ENCODE measurements at regions not wholly inside any gene's neighbourhood (a gene's known extent, or its start where the extent isn't known, plus 50 kb on each side); places are given as distances from the start of the nearest gene placed in this dataset.

DNA sequence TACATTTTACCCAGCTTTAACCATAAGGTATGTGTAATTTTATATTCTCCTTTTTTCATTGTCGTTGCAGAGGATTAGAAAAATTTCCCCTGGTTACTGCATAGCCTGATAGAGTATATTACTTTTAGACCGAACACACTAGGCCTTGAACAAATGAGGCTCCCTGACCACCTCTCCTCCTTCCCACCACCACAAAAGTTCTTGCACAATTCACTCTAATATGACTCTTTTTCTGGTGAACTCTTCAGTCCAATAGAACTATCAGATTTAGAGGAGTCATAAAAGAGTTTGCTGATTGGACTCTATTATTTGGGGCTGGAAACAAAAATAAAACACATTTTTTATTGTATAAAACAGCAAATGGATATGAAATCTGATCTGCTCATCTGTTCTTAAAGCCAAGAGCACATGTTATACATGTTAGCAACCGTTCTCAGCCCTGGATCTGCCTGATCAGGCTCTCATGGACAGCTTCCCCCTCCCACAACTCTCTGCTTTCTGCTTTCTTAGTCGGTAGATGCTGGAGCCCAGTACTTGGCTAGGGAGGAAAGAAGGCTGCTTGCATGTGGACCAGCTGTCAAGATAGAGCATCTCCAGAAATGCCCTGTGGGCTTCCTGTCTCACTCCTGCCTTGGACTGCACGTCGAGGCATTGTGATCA is 83.5 kb downstream of the CD164 start:
- TF ChIP-seq, protein P1, sequence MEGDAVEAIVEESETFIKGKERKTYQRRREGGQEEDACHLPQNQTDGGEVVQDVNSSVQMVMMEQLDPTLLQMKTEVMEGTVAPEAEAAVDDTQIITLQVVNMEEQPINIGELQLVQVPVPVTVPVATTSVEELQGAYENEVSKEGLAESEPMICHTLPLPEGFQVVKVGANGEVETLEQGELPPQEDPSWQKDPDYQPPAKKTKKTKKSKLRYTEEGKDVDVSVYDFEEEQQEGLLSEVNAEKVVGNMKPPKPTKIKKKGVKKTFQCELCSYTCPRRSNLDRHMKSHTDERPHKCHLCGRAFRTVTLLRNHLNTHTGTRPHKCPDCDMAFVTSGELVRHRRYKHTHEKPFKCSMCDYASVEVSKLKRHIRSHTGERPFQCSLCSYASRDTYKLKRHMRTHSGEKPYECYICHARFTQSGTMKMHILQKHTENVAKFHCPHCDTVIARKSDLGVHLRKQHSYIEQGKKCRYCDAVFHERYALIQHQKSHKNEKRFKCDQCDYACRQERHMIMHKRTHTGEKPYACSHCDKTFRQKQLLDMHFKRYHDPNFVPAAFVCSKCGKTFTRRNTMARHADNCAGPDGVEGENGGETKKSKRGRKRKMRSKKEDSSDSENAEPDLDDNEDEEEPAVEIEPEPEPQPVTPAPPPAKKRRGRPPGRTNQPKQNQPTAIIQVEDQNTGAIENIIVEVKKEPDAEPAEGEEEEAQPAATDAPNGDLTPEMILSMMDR (IDR thresholded peaks at IDR 0.05; ENCODE audit: insufficient read depth, low read length, poor library complexity, severe bottlenecking): no peak
- no peaks in the 10 kb centered on the region for H3K36me3 ChIP-seq (ENCODE audit: control insufficient read depth, insufficient read depth, low read length)
- H3K4me3 ChIP-seq (ENCODE audit: low read depth, low read length): no peak overlapping the region
- H3K27me3 ChIP-seq (ENCODE audit: control insufficient read depth, insufficient read depth, low read length): no peaks in the 10 kb centered on the region
- DNase-seq (ENCODE audit: low read depth): no peak

DNA sequence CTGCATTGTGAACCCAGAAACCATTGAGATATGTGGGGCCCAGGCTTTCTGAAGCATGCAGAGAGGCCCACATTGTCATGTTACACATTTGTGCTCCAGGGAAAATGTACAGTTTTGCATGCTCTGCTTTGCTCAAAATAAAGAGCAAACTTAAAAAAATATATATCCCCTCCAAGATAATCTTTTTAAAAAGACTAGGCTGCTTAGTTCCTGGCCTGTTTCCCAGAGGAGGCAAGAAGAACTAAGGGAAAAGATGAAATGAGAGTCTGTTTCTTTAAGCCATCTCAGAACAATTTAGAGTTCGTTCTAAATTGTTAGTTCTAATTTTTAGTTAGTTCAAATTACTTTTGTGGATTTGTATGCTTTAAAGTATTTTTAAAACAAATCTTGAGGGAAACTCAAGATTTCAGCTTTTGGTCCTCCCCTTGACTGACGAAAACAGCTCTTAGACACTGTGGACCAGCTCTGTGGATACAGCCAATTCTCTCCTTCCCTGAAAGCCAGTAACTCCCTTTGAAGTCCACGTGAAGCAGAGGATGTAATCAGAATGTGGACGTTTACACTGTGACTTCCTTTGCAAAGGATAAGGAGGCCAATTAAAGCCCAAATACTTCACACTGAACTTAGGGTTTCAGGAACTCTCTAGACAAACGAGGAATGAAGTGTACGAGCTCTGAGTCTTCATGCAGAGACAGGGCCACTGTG is 84.7 kb downstream of the CD164 start:
- Histone ChIP-seq H3K36me3 (ENCODE audit: control insufficient read depth, insufficient read depth, low read length) (no peaks in the 10 kb centered on the region), H3K27me3 (ENCODE audit: control insufficient read depth, insufficient read depth, low read length) (no peaks in the 10 kb centered on the region), H3K4me3 (ENCODE audit: low read depth, low read length) (no peak overlapping the region)
- TF ChIP-seq, protein P1 (IDR thresholded peaks at IDR 0.05; ENCODE audit: insufficient read depth, low read length, poor library complexity, severe bottlenecking): no peak
- no peak for DNase-seq (ENCODE audit: low read depth)

DNA sequence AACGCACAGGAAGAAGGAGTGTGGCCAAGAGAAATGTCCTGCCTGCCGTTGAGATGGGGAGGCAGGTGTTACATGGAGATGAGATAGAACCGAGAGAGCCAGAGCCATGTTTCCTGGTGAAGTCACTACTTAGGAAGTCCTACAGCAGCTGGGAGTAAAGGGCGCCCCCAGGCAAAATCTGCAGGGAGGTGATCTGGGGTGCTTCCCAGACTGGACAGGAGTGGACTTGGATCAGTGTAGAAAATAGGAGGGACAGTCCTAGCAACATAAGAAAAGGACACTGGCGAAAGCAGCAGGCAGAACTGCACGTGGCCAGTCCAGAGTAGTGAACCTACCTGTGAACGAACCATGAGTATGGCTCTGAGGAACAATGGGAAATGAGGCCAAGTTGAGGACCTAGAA is 85.3 kb downstream of the CD164 start:
- H3K4me3 ChIP-seq (ENCODE audit: low read depth, low read length): no peak overlapping the region
- no peak for DNase-seq (ENCODE audit: low read depth)
- H3K36me3 ChIP-seq (ENCODE audit: control insufficient read depth, insufficient read depth, low read length): no peaks in the 10 kb centered on the region
- H3K27me3 ChIP-seq (ENCODE audit: control insufficient read depth, insufficient read depth, low read length): no peaks in the 10 kb centered on the region
- TF ChIP-seq, protein P1 (IDR thresholded peaks at IDR 0.05; ENCODE audit: insufficient read depth, low read length, poor library complexity, severe bottlenecking): no peak

GRCh38 chr6:109296452-109296851 is 85.8 kb downstream of the CD164 start:
- Histone ChIP-seq H3K27me3 (ENCODE audit: control insufficient read depth, insufficient read depth, low read length) (no peaks in the 10 kb centered on the region), H3K36me3 (ENCODE audit: control insufficient read depth, insufficient read depth, low read length) (no peaks in the 10 kb centered on the region), H3K4me3 (ENCODE audit: low read depth, low read length) (no peak overlapping the region)
- DNase-seq (ENCODE audit: low read depth): no peak
- TF ChIP-seq, protein P1 (IDR thresholded peaks at IDR 0.05; ENCODE audit: insufficient read depth, low read length, poor library complexity, severe bottlenecking): no peak

GRCh38 chr6:109295774-109296156 is 86.5 kb downstream of the CD164 start:
- no peak overlapping the region for H3K4me3 ChIP-seq (ENCODE audit: low read depth, low read length)
- TF ChIP-seq, protein P1 (IDR thresholded peaks at IDR 0.05; ENCODE audit: insufficient read depth, low read length, poor library complexity, severe bottlenecking): no peak
- no peaks in the 10 kb centered on the region for H3K27me3 ChIP-seq (ENCODE audit: control insufficient read depth, insufficient read depth, low read length)
- DNase-seq (ENCODE audit: low read depth): no peak
- no peaks in the 10 kb centered on the region for H3K36me3 ChIP-seq (ENCODE audit: control insufficient read depth, insufficient read depth, low read length)

Measured in kidney epithelial cell (primary cell).